HG03139 (cell line): ENCODE measurements at regions not wholly inside any gene's neighbourhood (a gene's known extent, or its start where the extent isn't known, plus 50 kb on each side); places are given as distances from the start of the nearest gene placed in this dataset.
A peak's percentile ranks its signal among the peaks of the same experiment; 100 is the strongest.
"Not testable (repeated sequence)": the region's sequence is repeated elsewhere in the genome, so short reads cannot be mapped to it uniquely, and the experiment has no call there.

ENCODE experiments used
- ATAC-seq: cut with Tn5 transposase; IDR thresholded peaks from one replicate; pipeline ENCODE4 v1.9.1; 2021; ENCODE audit not compliant: unreplicated experiment

- no peak for ATAC-seq
Observed at GRCh38 chr14:89661392-89661791, 244.4 kb upstream of the FOXN3 start.

- not testable (repeated sequence) for ATAC-seq
Observed at GRCh38 chr14:89660625-89661233, 243.7 kb upstream of the FOXN3 start.

- ATAC-seq, result no peak
Observed at GRCh38 chr14:89660166-89660565, 243.1 kb upstream of the FOXN3 start.

- no peak for ATAC-seq
Observed at GRCh38 chr14:89658977-89659670, 242.1 kb upstream of the FOXN3 start.

- ATAC-seq, result no peak
Observed at GRCh38 chr14:89657014-89657413, 240.0 kb upstream of the FOXN3 start.

GRCh38 chr14:89654998-89655397, 238.0 kb upstream of the FOXN3 start:
- ATAC-seq, result no peak

GRCh38 chr14:89652352-89652751, 235.3 kb upstream of the FOXN3 start:
- no peak for ATAC-seq

- no peak for ATAC-seq
Observed at GRCh38 chr14:89651805-89652204, 234.8 kb upstream of the FOXN3 start.

- no peak for ATAC-seq
Observed at GRCh38 chr14:89650077-89650978, 233.3 kb upstream of the FOXN3 start.

- no peak for ATAC-seq
Observed at GRCh38 chr14:89649451-89650075, 232.5 kb upstream of the FOXN3 start.

GRCh38 chr14:89648924-89649323, 231.9 kb upstream of the FOXN3 start:
- ATAC-seq, result no peak

- no peak for ATAC-seq
Observed at GRCh38 chr14:89648510-89648909, 231.5 kb upstream of the FOXN3 start.

GRCh38 chr14:89646971-89647370, 229.9 kb upstream of the FOXN3 start:
- ATAC-seq, result no peak

- no peak for ATAC-seq
Observed at GRCh38 chr14:89644641-89645040, 227.6 kb upstream of the FOXN3 start.

- peak; percentile 98 for ATAC-seq
Observed at GRCh38 chr14:89641495-89642175, 224.6 kb upstream of the FOXN3 start.

GRCh38 chr14:89640141-89640540, 223.1 kb upstream of the FOXN3 start:
- ATAC-seq, result no peak

GRCh38 chr14:89639687-89640086, 222.7 kb upstream of the FOXN3 start:
- no peak for ATAC-seq

- ATAC-seq, result no peak
Observed at GRCh38 chr14:89638891-89639290, 221.9 kb upstream of the FOXN3 start.

- no peak for ATAC-seq
Observed at GRCh38 chr14:89637581-89637980, 220.5 kb upstream of the FOXN3 start.

- ATAC-seq, result no peak
Observed at GRCh38 chr14:89635615-89636014, 218.6 kb upstream of the FOXN3 start.

GRCh38 chr14:89634037-89634436, 217.0 kb upstream of the FOXN3 start:
- no peak for ATAC-seq
